Activated T-cell treated with anti-CD3 and anti-CD28 coated beads, Interleukin-2, amount 50 U/mL, for 24 hours (primary cell): ENCODE measurements at regions not wholly inside any gene's neighbourhood (a gene's known extent, or its start where the extent isn't known, plus 50 kb on each side); places are given as distances from the start of the nearest gene placed in this dataset.
"Not testable (repeated sequence)": the region's sequence is repeated elsewhere in the genome, so short reads cannot be mapped to it uniquely, and the experiment has no call there.

ENCODE experiments used
- DNase-seq: peaks from one replicate; pipeline ENCODE4 v3.0.0-alpha.2; 2020
- H3K27ac Mint-ChIP-seq: 2 replicates; pipeline ENCODE4 v1.8.0; 2020; ENCODE audit warnings: mild to moderate bottlenecking, mixed read lengths
- H3K27me3 Mint-ChIP-seq: 2 replicates; pipeline ENCODE4 v1.8.0; 2020; ENCODE audit warnings: mixed read lengths
- H3K36me3 Mint-ChIP-seq: 2 replicates; pipeline ENCODE4 v1.8.0; 2020; ENCODE audit warnings: low read depth, mixed read lengths
- H3K4me1 Mint-ChIP-seq: 2 replicates; pipeline ENCODE4 v1.8.0; 2020; ENCODE audit warnings: low read depth, mixed read lengths
- H3K4me3 Mint-ChIP-seq: 2 replicates; pipeline ENCODE4 v1.8.0; 2020; ENCODE audit warnings: mild to moderate bottlenecking, moderate library complexity, mixed read lengths
- H3K9me3 Mint-ChIP-seq: 2 replicates; pipeline ENCODE4 v1.8.0; 2020; ENCODE audit warnings: mixed read lengths

- not testable (repeated sequence) for H3K27me3 Mint-ChIP-seq, H3K4me3 Mint-ChIP-seq, H3K27ac Mint-ChIP-seq, H3K36me3 Mint-ChIP-seq, H3K4me1 Mint-ChIP-seq, DNase-seq
- H3K9me3 Mint-ChIP-seq: peaks cover 58% of the 10 kb centered on the region
Observed at GRCh38 chr20:29330429-29331115, 1926.9 kb upstream of the DEFB115 start.

- Mint-ChIP-seq H3K27me3 (no peaks in the 10 kb centered on the region), H3K4me3 (no peak overlapping the region), H3K4me1 (no peaks in the 10 kb centered on the region), H3K36me3 (no peaks in the 10 kb centered on the region), H3K9me3 (peaks cover 16% of the 10 kb centered on the region), H3K27ac (no peak overlapping the region)
- DNase-seq: no peak
Observed at GRCh38 chr20:29349836-29350235, 1907.6 kb upstream of the DEFB115 start.

- not testable (repeated sequence) for H3K36me3 Mint-ChIP-seq, H3K27me3 Mint-ChIP-seq, H3K4me3 Mint-ChIP-seq, H3K27ac Mint-ChIP-seq, H3K4me1 Mint-ChIP-seq, DNase-seq
- H3K9me3 Mint-ChIP-seq: peaks cover 17% of the 10 kb centered on the region
Observed at GRCh38 chr20:29375937-29376336, 1881.5 kb upstream of the DEFB115 start.

GRCh38 chr20:29392853-29393252, 1864.6 kb upstream of the DEFB115 start:
- not testable (repeated sequence) for DNase-seq, H3K36me3 Mint-ChIP-seq, H3K4me1 Mint-ChIP-seq, H3K27ac Mint-ChIP-seq, H3K27me3 Mint-ChIP-seq, H3K4me3 Mint-ChIP-seq
- H3K9me3 Mint-ChIP-seq: peaks cover 13% of the 10 kb centered on the region

GRCh38 chr20:29408034-29408695, 1849.3 kb upstream of the DEFB115 start:
- Mint-ChIP-seq H3K9me3 (peaks cover 34% of the 10 kb centered on the region), H3K4me1 (peaks cover 2% of the 10 kb centered on the region), H3K27me3 (peaks cover 19% of the 10 kb centered on the region), H3K27ac (no peak overlapping the region), H3K4me3 (no peak overlapping the region), H3K36me3 (peaks cover 7% of the 10 kb centered on the region)
- no peak for DNase-seq

GRCh38 chr20:29408707-29409106, 1848.8 kb upstream of the DEFB115 start:
- not testable (repeated sequence) for H3K4me3 Mint-ChIP-seq, H3K36me3 Mint-ChIP-seq, H3K27ac Mint-ChIP-seq, DNase-seq, H3K4me1 Mint-ChIP-seq
- Mint-ChIP-seq H3K9me3 (peaks cover 34% of the 10 kb centered on the region), H3K27me3 (peaks cover 19% of the 10 kb centered on the region)

- not testable (repeated sequence) for DNase-seq, H3K4me3 Mint-ChIP-seq, H3K27ac Mint-ChIP-seq, H3K4me1 Mint-ChIP-seq, H3K36me3 Mint-ChIP-seq
- Mint-ChIP-seq H3K27me3 (peaks cover 19% of the 10 kb centered on the region), H3K9me3 (peaks cover 34% of the 10 kb centered on the region)
Observed at GRCh38 chr20:29409160-29409689, 1848.2 kb upstream of the DEFB115 start.

GRCh38 chr20:29409833-29410805, 1847.3 kb upstream of the DEFB115 start:
- DNase-seq: no peak
- Mint-ChIP-seq H3K4me3 (no peak overlapping the region), H3K27ac (no peak overlapping the region), H3K4me1 (peaks cover 2% of the 10 kb centered on the region), H3K27me3 (peaks cover 19% of the 10 kb centered on the region), H3K9me3 (peaks cover 29% of the 10 kb centered on the region), H3K36me3 (peaks cover 7% of the 10 kb centered on the region)

- peaks cover 7% of the 10 kb centered on the region for H3K36me3 Mint-ChIP-seq
- peaks cover 27% of the 10 kb centered on the region for H3K9me3 Mint-ChIP-seq
- DNase-seq: no peak
- peaks cover 19% of the 10 kb centered on the region for H3K27me3 Mint-ChIP-seq
- peak overlapping the region; percentile 20 for H3K4me3 Mint-ChIP-seq
- peaks cover 2% of the 10 kb centered on the region for H3K4me1 Mint-ChIP-seq
- no peak overlapping the region for H3K27ac Mint-ChIP-seq
Observed at GRCh38 chr20:29410806-29411457, 1846.5 kb upstream of the DEFB115 start.

- not testable (repeated sequence) for DNase-seq, H3K36me3 Mint-ChIP-seq, H3K27ac Mint-ChIP-seq, H3K4me1 Mint-ChIP-seq, H3K4me3 Mint-ChIP-seq
- peaks cover 28% of the 10 kb centered on the region for H3K9me3 Mint-ChIP-seq
- peaks cover 19% of the 10 kb centered on the region for H3K27me3 Mint-ChIP-seq
Observed at GRCh38 chr20:29411458-29411820, 1846.0 kb upstream of the DEFB115 start.

GRCh38 chr20:29419378-29419777, 1838.1 kb upstream of the DEFB115 start:
- no peak overlapping the region for H3K27ac Mint-ChIP-seq
- no peak overlapping the region for H3K4me3 Mint-ChIP-seq
- DNase-seq: no peak
- H3K27me3 Mint-ChIP-seq: peaks cover 5% of the 10 kb centered on the region
- H3K36me3 Mint-ChIP-seq: no peaks in the 10 kb centered on the region
- peaks cover 5% of the 10 kb centered on the region for H3K9me3 Mint-ChIP-seq
- no peaks in the 10 kb centered on the region for H3K4me1 Mint-ChIP-seq

- Mint-ChIP-seq H3K9me3 (no peaks in the 10 kb centered on the region), H3K4me3 (peak overlapping the region; percentile 59), H3K36me3 (no peaks in the 10 kb centered on the region), H3K27me3 (peaks cover 14% of the 10 kb centered on the region), H3K27ac (no peak overlapping the region), H3K4me1 (no peaks in the 10 kb centered on the region)
- no peak for DNase-seq
Observed at GRCh38 chr20:29427201-29428060, 1830.0 kb upstream of the DEFB115 start.

GRCh38 chr20:29430531-29430930, 1826.9 kb upstream of the DEFB115 start:
- H3K36me3 Mint-ChIP-seq: no peaks in the 10 kb centered on the region
- H3K27ac Mint-ChIP-seq: no peak overlapping the region
- no peak for DNase-seq
- H3K27me3 Mint-ChIP-seq: peaks cover 10% of the 10 kb centered on the region
- H3K4me1 Mint-ChIP-seq: no peaks in the 10 kb centered on the region
- H3K4me3 Mint-ChIP-seq: no peak overlapping the region
- no peaks in the 10 kb centered on the region for H3K9me3 Mint-ChIP-seq
